WTC11 (cell line): ENCODE measurements at regions not wholly inside any gene's neighbourhood (a gene's known extent, or its start where the extent isn't known, plus 50 kb on each side); places are given as distances from the start of the nearest gene placed in this dataset.

Experiments
- ATAC-seq: fragments of 200-7000 bp; cut with Tn5 transposase; 2 replicates; pipeline ENCODE4 v1.10.0; 2021; ENCODE audit warnings: mild to moderate bottlenecking, moderate library complexity
- CTCF ChIA-PET: fragments of 300-600 bp; sonication (Branson Sonifier 250); formaldehyde crosslinking; loops from one replicate; lab custom pipeline; 2021; ENCODE audit warnings: antibody characterized with exemption; lab: Charles Lee
- POLR2A ChIA-PET: fragments of 350-600 bp; sonication (Branson Sonifier 250); formaldehyde crosslinking; loops from one replicate; lab custom pipeline; 2021; ENCODE audit warnings: antibody characterized with exemption; lab: Charles Lee
- DNase-seq: peaks from one replicate; pipeline ENCODE4 v3.0.0; 2021; ENCODE audit warnings: low spot score
- H3K27ac Mint-ChIP-seq: 2 replicates; pipeline ENCODE4 v1.8.0; 2021; ENCODE audit warnings: mixed read lengths
- H3K27me3 Mint-ChIP-seq: 2 replicates; pipeline ENCODE4 v1.8.0; 2021; ENCODE audit warnings: low read depth, mild to moderate bottlenecking, moderate library complexity, mixed read lengths
- H3K36me3 Mint-ChIP-seq: 2 replicates; pipeline ENCODE4 v1.8.0; 2021; ENCODE audit warnings: mixed read lengths
- H3K4me1 Mint-ChIP-seq: 2 replicates; pipeline ENCODE4 v1.8.0; 2022; ENCODE audit warnings: mixed read lengths
- H3K4me3 Mint-ChIP-seq: 2 replicates; pipeline ENCODE4 v1.8.0; 2021; ENCODE audit warnings: mild to moderate bottlenecking, moderate library complexity, mixed read lengths
- H3K9me3 Mint-ChIP-seq: 2 replicates; pipeline ENCODE4 v1.8.0; 2021; ENCODE audit warnings: mixed read lengths
- AR ChIP-seq: fragments of 250-450 bp; sonication (Bioruptor Pico); IDR thresholded peaks from 2 replicates; pipeline ENCODE4 v1.9.0; 2021; ENCODE audit warnings: mild to moderate bottlenecking
- ATF1 ChIP-seq: sonication (generic); formaldehyde crosslinking; IDR thresholded peaks from 2 replicates; pipeline ENCODE4 v1.8.1; 2023; ENCODE audit warnings: mild to moderate bottlenecking, moderate library complexity, missing genetic modification reagents
- ATF6 ChIP-seq: sonication (generic); formaldehyde crosslinking; IDR thresholded peaks from 2 replicates; pipeline ENCODE4 v1.8.1; 2023; ENCODE audit warnings: mild to moderate bottlenecking, missing genetic modification reagents
- CDX4 ChIP-seq: fragments of 250-450 bp; sonication (Bioruptor Pico); IDR thresholded peaks from 2 replicates; pipeline ENCODE4 v1.9.0; 2021; ENCODE audit warnings: moderate library complexity, mild to moderate bottlenecking, inconsistent platforms, borderline replicate concordance
- CREM ChIP-seq: sonication (generic); formaldehyde crosslinking; IDR thresholded peaks from 2 replicates; pipeline ENCODE4 v1.8.1; 2022; ENCODE audit warnings: mild to moderate bottlenecking, missing genetic modification reagents, moderate library complexity
- CTCF ChIP-seq: fragments of 200-600 bp; IDR thresholded peaks from 2 replicates; pipeline ENCODE4 v1.8.0; 2022; ENCODE audit warnings: antibody characterized with exemption
- ERG ChIP-seq: fragments of 250-450 bp; sonication (Bioruptor Pico); IDR thresholded peaks from 2 replicates; pipeline ENCODE4 v1.8.0; 2021; ENCODE audit warnings: mild to moderate bottlenecking
- ESRRA ChIP-seq: sonication (generic); formaldehyde crosslinking; IDR thresholded peaks from 2 replicates; pipeline ENCODE4 v1.8.1; 2022; ENCODE audit warnings: mild to moderate bottlenecking, missing genetic modification reagents, borderline replicate concordance
- JUN ChIP-seq: sonication (generic); formaldehyde crosslinking; IDR thresholded peaks from 2 replicates; pipeline ENCODE4 v1.8.0; 2023; ENCODE audit warnings: mild to moderate bottlenecking, missing genetic modification reagents
- MLX ChIP-seq: sonication (generic); formaldehyde crosslinking; IDR thresholded peaks from 2 replicates; pipeline ENCODE4 v1.8.1; 2023; ENCODE audit warnings: mild to moderate bottlenecking, missing genetic modification reagents, moderate library complexity
- MYBL2 ChIP-seq: sonication (generic); formaldehyde crosslinking; IDR thresholded peaks from 2 replicates; pipeline ENCODE4 v1.8.1; 2023; ENCODE audit warnings: mild to moderate bottlenecking, moderate library complexity, missing genetic modification reagents
- NR2C2 ChIP-seq: sonication (generic); formaldehyde crosslinking; IDR thresholded peaks from 2 replicates; pipeline ENCODE4 v1.8.0; 2022; ENCODE audit warnings: mild to moderate bottlenecking, missing genetic modification reagents
- PRDM15 ChIP-seq: sonication (generic); formaldehyde crosslinking; IDR thresholded peaks from 2 replicates; pipeline ENCODE4 v1.8.0; 2022; ENCODE audit warnings: missing genetic modification reagents
- SP1 ChIP-seq: sonication (generic); formaldehyde crosslinking; conservative IDR thresholded peaks from 2 replicates; pipeline ENCODE4 v1.8.1; 2022; ENCODE audit warnings: missing genetic modification reagents
- ZNF416 ChIP-seq: fragments of 250-450 bp; sonication (Bioruptor Pico); IDR thresholded peaks from 2 replicates; pipeline ENCODE4 v1.9.0; 2021; ENCODE audit warnings: mild to moderate bottlenecking, inconsistent platforms
- ZNF532 ChIP-seq: fragments of 250-450 bp; sonication (Bioruptor Pico); IDR thresholded peaks from 2 replicates; pipeline ENCODE4 v1.9.0; 2021; ENCODE audit warnings: mild to moderate bottlenecking, borderline replicate concordance

- TF ChIP-seq JUN (CRISPR knock-in tag) = no peak
- TF ChIP-seq AR (CRISPR knock-in tag) = no peak
- no peak for TF ChIP-seq ERG (CRISPR knock-in tag)
- TF ChIP-seq, all 79 proteins: peak for 0
Observed at GRCh38 chr3:118272991-118273390, 761.7 kb downstream of the IGSF11 start (continued).

GRCh38 chr3:118277814-118278213 lies 756.8 kb downstream of the IGSF11 start:
- CTCF ChIA-PET = no interaction called here
- Mint-ChIP-seq H3K36me3 (no peaks in the 10 kb centered on the region), H3K9me3 (peaks cover 10% of the 10 kb centered on the region), H3K4me1 (peaks cover 23% of the 10 kb centered on the region), H3K4me3 (no peak overlapping the region), H3K27ac (no peak overlapping the region), H3K27me3 (no peaks in the 10 kb centered on the region)
- DNase-seq (no peak), ATAC-seq (no peak)
- TF ChIP-seq ZNF416 (CRISPR knock-in tag) (no peak), NR2C2 (CRISPR knock-in tag) (no peak)
- POLR2A ChIA-PET = no interaction called here

- ATAC-seq = no peak
- POLR2A ChIA-PET = no interaction called here
- CTCF ChIA-PET = no interaction called here
- H3K4me1 Mint-ChIP-seq = no peaks in the 10 kb centered on the region
- no peaks in the 10 kb centered on the region for H3K9me3 Mint-ChIP-seq
- DNase-seq = no peak
- no peaks in the 10 kb centered on the region for H3K27me3 Mint-ChIP-seq
- no peak overlapping the region for H3K27ac Mint-ChIP-seq
- H3K36me3 Mint-ChIP-seq = no peaks in the 10 kb centered on the region
- no peak overlapping the region for H3K4me3 Mint-ChIP-seq
- no peak for TF ChIP-seq CREM (CRISPR knock-in tag)
- TF ChIP-seq SP1 (CRISPR knock-in tag) = no peak
- no peak for TF ChIP-seq PRDM15 (CRISPR knock-in tag)
- TF ChIP-seq CDX4 = no peak
- no peak for TF ChIP-seq CTCF
- TF ChIP-seq MYBL2 (CRISPR knock-in tag) = no peak
- no peak for TF ChIP-seq ATF6 (CRISPR knock-in tag)
- TF ChIP-seq NR2C2 (CRISPR knock-in tag) = no peak
- TF ChIP-seq MLX (CRISPR knock-in tag) = no peak
- TF ChIP-seq ESRRA (CRISPR knock-in tag) = no peak
- TF ChIP-seq ATF1 = no peak
- TF ChIP-seq ZNF532 (CRISPR knock-in tag) = no peak
Observed at GRCh38 chr3:118292841-118293240, 741.8 kb downstream of the IGSF11 start.
